HepG2 (cell line): ENCODE measurements at regions not wholly inside any gene's neighbourhood (a gene's known extent, or its start where the extent isn't known, plus 50 kb on each side); places are given as distances from the start of the nearest gene placed in this dataset.

ENCODE experiments used
- ATAC-seq: fragments of 200-7000 bp; cut with Tn5 transposase; 3 replicates; pipeline ENCODE4 v1.9.1; 2020; ENCODE audit warnings: mild to moderate bottlenecking, moderate library complexity
- BruUV-seq: library from RNA; stranded (reverse); fragments of 400-500 nt; replicated peaks from 2 replicates; lab custom pipeline; 2021; lab: Mats Ljungman, UMichigan
- CTCF ChIA-PET: fragments of 300-600 bp; formaldehyde crosslinking; extraction: SDS; loops from one replicate; lab custom pipeline; 2021; ENCODE audit warnings: low total read pairs, inconsistent platforms, low intra/inter-chr PET ratio; lab: Yijun Ruan, JAX
- POLR2A ChIA-PET: fragments of 350-600 bp; sonication (Branson Sonifier 250); formaldehyde crosslinking; loops from one replicate; lab custom pipeline; 2020; ENCODE audit warnings: antibody characterized with exemption, inconsistent platforms; lab: Yijun Ruan, JAX
- DNase-seq: peaks from one replicate; pipeline ENCODE4 v3.0.0-alpha.2; 2015; ENCODE audit warnings: low spot score
- FAIRE-seq: peaks from 3 replicates; lab custom pipeline; 2011; peaks lifted over from hg19 to GRCh38; lab: Jason Lieb, UNC
- H2AFZ ChIP-seq: one replicate; pipeline ENCODE4 v1.6.1; 2011; ENCODE audit warnings: low read length, inconsistent platforms
- H3K27ac ChIP-seq: fragments of 300-600 bp; 3 replicates; pipeline ENCODE4 v1.8.0; 2011; ENCODE audit warnings: mixed run types, mild to moderate bottlenecking, mixed read lengths, low read length, inconsistent platforms; ENCODE audit not compliant: insufficient read depth; ENCODE audit errors: extremely low read length
- H3K27me3 ChIP-seq, 2 experiments: fragments of 200-600 bp in 1 of 2; 2 replicates in 1 of 2; 3 replicates in 1 of 2; pipeline versions ENCODE4 v1.6.0 to v1.8.0; 2011; ENCODE audit warnings: low read length in 2 of 2, mild to moderate bottlenecking in 2 of 2, moderate library complexity in 2 of 2, inconsistent platforms in 1 of 2; ENCODE audit not compliant: insufficient read depth in 2 of 2, control insufficient read depth in 1 of 2
- H3K36me3 ChIP-seq, 2 experiments: fragments of 200-600 bp in 1 of 2; replicated peaks in 1 of 2; 2 replicates in 1 of 2; 3 replicates in 1 of 2; pipeline versions ENCODE4 v1.5.1 to v1.8.0; 2011; ENCODE audit warnings: low read length in 2 of 2, inconsistent platforms in 1 of 2; ENCODE audit not compliant: insufficient read depth in 2 of 2, control insufficient read depth in 1 of 2
- H3K4me1 ChIP-seq: 2 replicates; pipeline ENCODE4 v1.5.1; 2012; ENCODE audit warnings: low read length, inconsistent platforms; ENCODE audit not compliant: insufficient read depth
- H3K4me2 ChIP-seq: 2 replicates; pipeline ENCODE4 v1.6.0; 2011; ENCODE audit warnings: low read depth, low read length, inconsistent platforms
- H3K4me3 ChIP-seq, 3 experiments: fragments of 200-600 bp in 1 of 3; sonication (generic), shearing (Covaris generic) in 1 of 3; replicated peaks in 1 of 3; 2 replicates each; pipeline ENCODE4 v1.5.1; 2011 to 2016; ENCODE audit warnings: low read length in 3 of 3, inconsistent platforms in 2 of 3, low read depth in 2 of 3, mild to moderate bottlenecking in 2 of 3, control low read depth in 1 of 3, mixed read lengths in 1 of 3; ENCODE audit not compliant: insufficient read depth in 1 of 3
- H3K79me2 ChIP-seq: one replicate; pipeline ENCODE4 v1.6.1; 2011; ENCODE audit warnings: low read length, inconsistent platforms; ENCODE audit not compliant: insufficient read depth
- H3K9ac ChIP-seq: 2 replicates; pipeline ENCODE4 v1.6.0; 2011; ENCODE audit warnings: mild to moderate bottlenecking, low read depth, low read length, inconsistent platforms; ENCODE audit not compliant: insufficient read depth
- H3K9me3 ChIP-seq: 2 replicates; pipeline ENCODE4 v1.5.1; 2012; ENCODE audit warnings: mild to moderate bottlenecking, low read length
- H4K20me1 ChIP-seq: 2 replicates; pipeline ENCODE4 v1.6.0; 2011; ENCODE audit warnings: inconsistent platforms, mild to moderate bottlenecking, low read length, moderate library complexity; ENCODE audit not compliant: insufficient read depth
- ATF6 ChIP-seq: sonication (generic); formaldehyde crosslinking; conservative IDR thresholded peaks from 2 replicates; pipeline ENCODE4 v1.4.0; 2020; ENCODE audit warnings: missing genetic modification reagents
- IRF9 ChIP-seq: sonication (generic); formaldehyde crosslinking; IDR thresholded peaks from 2 replicates; pipeline ENCODE4 v1.8.0; 2022; ENCODE audit warnings: missing genetic modification reagents, mild to moderate bottlenecking, borderline replicate concordance
- PCBP2 ChIP-seq: fragments of 200-400 bp; formaldehyde crosslinking; optimal IDR thresholded peaks from 2 replicates; pipeline ENCODE3; 2018; ENCODE audit warnings: low read length, low read depth; ENCODE audit not compliant: poor library complexity, severe bottlenecking
- PHF5A ChIP-seq: IDR thresholded peaks from one replicate; pipeline ENCODE4 v1.6.1; 2018; ENCODE audit warnings: low read depth, missing genetic modification reagents; ENCODE audit not compliant: unreplicated experiment
- TFAP4 ChIP-seq: sonication (generic); IDR thresholded peaks from 2 replicates; pipeline ENCODE4 v1.6.1; 2016; ENCODE audit warnings: low read depth, borderline replicate concordance
- ZBTB10 ChIP-seq: sonication (generic); formaldehyde crosslinking; IDR thresholded peaks from 2 replicates; pipeline ENCODE4 v1.4.0; 2020; ENCODE audit warnings: missing genetic modification reagents, borderline replicate concordance
- ZNF260 ChIP-seq: sonication (generic); formaldehyde crosslinking; IDR thresholded peaks from 2 replicates; pipeline ENCODE4 v1.4.0; 2020; ENCODE audit warnings: missing genetic modification reagents, low read depth, mild to moderate bottlenecking, borderline replicate concordance
- ZNF572 ChIP-seq: sonication (generic); formaldehyde crosslinking; IDR thresholded peaks from 2 replicates; pipeline ENCODE4 v1.5.1; 2020; ENCODE audit warnings: mild to moderate bottlenecking, missing genetic modification reagents
- ZNF788 ChIP-seq: sonication (generic); formaldehyde crosslinking; IDR thresholded peaks from 2 replicates; pipeline ENCODE4 v1.5.0; 2020; ENCODE audit warnings: mild to moderate bottlenecking, missing genetic modification reagents, borderline replicate concordance
- ZNF841 ChIP-seq: sonication (generic); formaldehyde crosslinking; IDR thresholded peaks from 2 replicates; pipeline ENCODE4 v1.8.1; 2023; ENCODE audit warnings: missing genetic modification reagents, borderline replicate concordance
- ZSCAN22 ChIP-seq: sonication (generic); formaldehyde crosslinking; IDR thresholded peaks from 2 replicates; pipeline ENCODE4 v1.4.0; 2020; ENCODE audit warnings: mild to moderate bottlenecking, missing genetic modification reagents
- WGBS: methylation state at CpG from one replicate; pipeline ENCODE4 v1.1.6; 2017; ENCODE audit warnings: low lambda C conversion rate; 5-methylcytosine and 5-hydroxymethylcytosine counted together
- in situ Hi-C: cut with HindIII; loops from 2 replicates; pipeline ENCODE4 v1.10.0; 2017; ENCODE audit warnings: low pct_unique_long_range_greater_than_20kb; ENCODE audit not compliant: extremely low pct_ligation_motif_present
- intact Hi-C: fragments of 100-400 bp; cut with micrococcal nuclease; formaldehyde crosslinking; loops from one replicate; pipeline ENCODE4 v1.10.0; 2022; ENCODE audit not compliant: unreplicated experiment

GRCh38 chr5:28408186-28408585 is 1369.8 kb upstream of the CDH9 start:
- Histone ChIP-seq H4K20me1 (no peaks in the 10 kb centered on the region), H3K9ac (no peak overlapping the region), H3K79me2 (no peaks in the 10 kb centered on the region), H3K36me3 (no peaks in the 10 kb centered on the region), H3K27me3 (no peaks in the 10 kb centered on the region), H3K4me3 (no peak overlapping the region), H2AFZ (no peak overlapping the region), H3K4me2 (no peak overlapping the region), H3K4me1 (no peaks in the 10 kb centered on the region), H3K27ac (no peak overlapping the region), H3K9me3 (no peaks in the 10 kb centered on the region)
- CTCF ChIA-PET, result no interaction called here
- no peak for TF ChIP-seq ZNF572 (CRISPR knock-in tag)
- TF ChIP-seq ATF6 (CRISPR knock-in tag), result no peak
- no peak for TF ChIP-seq ZNF260 (CRISPR knock-in tag)
- no peak for TF ChIP-seq ZNF788 (CRISPR knock-in tag)
- TF ChIP-seq ZSCAN22 (CRISPR knock-in tag), result no peak
- TF ChIP-seq PCBP2, result no peak
- no peak for TF ChIP-seq IRF9 (CRISPR knock-in tag)
- TF ChIP-seq TFAP4, result no peak
- no peak for TF ChIP-seq PHF5A (CRISPR knock-in tag)
- no peak for TF ChIP-seq ZBTB10 (CRISPR knock-in tag)
- no peak for TF ChIP-seq ZNF841
- DNase-seq, result no peak
- ATAC-seq, result no peak
- FAIRE-seq, result no peak
- BruUV-seq, result no TSS peak
- intact Hi-C loops (no loop called here), in situ Hi-C loops (no loop called here)
- 15% methylated on average over 3 of the region's 3 CpGs for WGBS
- POLR2A ChIA-PET, result no interaction called here
